Endodermal cell (in vitro differentiated cells): ENCODE measurements at regions not wholly inside any gene's neighbourhood (a gene's known extent, or its start where the extent isn't known, plus 50 kb on each side); places are given as distances from the start of the nearest gene placed in this dataset.

Source experiments
- DNase-seq: peaks from one replicate; pipeline ENCODE4 v3.0.0-alpha.2; 2017
- H3K27ac ChIP-seq: 2 replicates; pipeline ENCODE4 v1.5.1; 2013; ENCODE audit warnings: mild to moderate bottlenecking, low read depth, low read length, moderate library complexity
- H3K27me3 ChIP-seq: 2 replicates; pipeline ENCODE4 v1.6.1; 2013; ENCODE audit warnings: mild to moderate bottlenecking, low read length, moderate library complexity; ENCODE audit not compliant: insufficient read depth, control insufficient read depth, poor library complexity, severe bottlenecking
- H3K36me3 ChIP-seq: 2 replicates; pipeline ENCODE4 v1.7.0; 2013; ENCODE audit warnings: mild to moderate bottlenecking, low read length, moderate library complexity; ENCODE audit not compliant: control insufficient read depth, insufficient read depth
- H3K4me1 ChIP-seq: one replicate; pipeline ENCODE4 v1.7.0; 2013; ENCODE audit warnings: low read length; ENCODE audit not compliant: control insufficient read depth, insufficient read depth
- H3K4me3 ChIP-seq: 2 replicates; pipeline ENCODE4 v1.5.1; 2013; ENCODE audit warnings: mild to moderate bottlenecking, low read length, moderate library complexity
- H3K9ac ChIP-seq: 2 replicates; pipeline ENCODE4 v1.6.1; 2013; ENCODE audit warnings: mild to moderate bottlenecking, low read length, moderate library complexity; ENCODE audit not compliant: poor library complexity, severe bottlenecking; ENCODE audit errors: extremely low read depth
- H3K9me3 ChIP-seq: 2 replicates; pipeline ENCODE4 v1.6.1; 2013; ENCODE audit warnings: mild to moderate bottlenecking, low read length, moderate library complexity; ENCODE audit not compliant: control insufficient read depth
- H3K27ac Mint-ChIP-seq: 2 replicates; pipeline ENCODE4 v1.8.0; 2020; ENCODE audit warnings: mixed read lengths
- H3K27me3 Mint-ChIP-seq: 2 replicates; pipeline ENCODE4 v1.8.0; 2021; ENCODE audit warnings: mild to moderate bottlenecking, mixed read lengths; ENCODE audit not compliant: insufficient read depth
- H3K36me3 Mint-ChIP-seq: 2 replicates; pipeline ENCODE4 v1.8.0; 2020; ENCODE audit warnings: low read depth, mixed read lengths
- H3K4me1 Mint-ChIP-seq: 2 replicates; pipeline ENCODE4 v1.8.0; 2020; ENCODE audit warnings: mixed read lengths
- H3K4me3 Mint-ChIP-seq: 2 replicates; pipeline ENCODE4 v1.8.0; 2020; ENCODE audit warnings: mild to moderate bottlenecking, moderate library complexity, mixed read lengths
- H3K9me3 Mint-ChIP-seq: 2 replicates; pipeline ENCODE4 v1.8.0; 2020; ENCODE audit warnings: mild to moderate bottlenecking, mixed read lengths
- CTCF ChIP-seq: fragments of 200-600 bp; sonication (generic); conservative IDR thresholded peaks from 2 replicates; pipeline ENCODE4 v1.5.0; 2021; ENCODE audit warnings: antibody characterized with exemption, mild to moderate bottlenecking
- WGBS, 2 experiments: methylation state at CpG; one replicate each; pipeline versions ENCODE4 v1.1.5 to v1.1.7; 2013; ENCODE audit warnings: missing lambda C conversion rate in 2 of 2, mixed read lengths in 1 of 2; ENCODE audit not compliant: insufficient coverage in 1 of 2, insufficient read length in 1 of 2; 5-methylcytosine and 5-hydroxymethylcytosine counted together

- WGBS, 2 experiments, result 90 to 92% methylated on average over 2 of the region's 2 CpGs
- H3K9ac ChIP-seq, result no peak overlapping the region
- TF ChIP-seq CTCF, result no peak
- H3K9me3 Mint-ChIP-seq, result no peaks in the 10 kb centered on the region
- H3K36me3 ChIP-seq, result no peaks in the 10 kb centered on the region
- H3K4me3 ChIP-seq, result no peak overlapping the region
- no peak overlapping the region for H3K27ac ChIP-seq
- peaks cover 8% of the 10 kb centered on the region for H3K9me3 ChIP-seq
- H3K27ac Mint-ChIP-seq, result no peak overlapping the region
- no peaks in the 10 kb centered on the region for H3K27me3 Mint-ChIP-seq
- H3K36me3 Mint-ChIP-seq, result no peaks in the 10 kb centered on the region
- H3K4me1 ChIP-seq, result no peaks in the 10 kb centered on the region
- DNase-seq, result no peak
- no peaks in the 10 kb centered on the region for H3K27me3 ChIP-seq
- no peak overlapping the region for H3K4me3 Mint-ChIP-seq
- H3K4me1 Mint-ChIP-seq, result peaks cover 7% of the 10 kb centered on the region
These were observed 334.8 kb upstream of the OBI1 start for GRCh38 chr13:78993792-78994191.

GRCh38 chr13:78981913-78982312 lies 323.0 kb upstream of the OBI1 start:
- no peak overlapping the region for H3K27ac Mint-ChIP-seq
- no peaks in the 10 kb centered on the region for H3K4me1 Mint-ChIP-seq
- H3K9me3 Mint-ChIP-seq, result no peaks in the 10 kb centered on the region
- WGBS, 2 experiments, result 89 to 90% methylated on average over 4 of the region's 4 CpGs
- H3K36me3 Mint-ChIP-seq, result no peaks in the 10 kb centered on the region
- DNase-seq, result no peak
- no peak overlapping the region for H3K9ac ChIP-seq
- no peaks in the 10 kb centered on the region for H3K36me3 ChIP-seq
- H3K27me3 ChIP-seq, result peaks cover 5% of the 10 kb centered on the region
- H3K9me3 ChIP-seq, result no peaks in the 10 kb centered on the region
- H3K4me3 ChIP-seq, result no peak overlapping the region
- no peak overlapping the region for H3K27ac ChIP-seq
- peaks cover 6% of the 10 kb centered on the region for H3K27me3 Mint-ChIP-seq
- H3K4me3 Mint-ChIP-seq, result no peak overlapping the region
- no peaks in the 10 kb centered on the region for H3K4me1 ChIP-seq
- TF ChIP-seq CTCF, result no peak

- WGBS, 2 experiments, result 92 to 98% methylated on average over 4 to 5 of the region's 5 CpGs
- no peak for TF ChIP-seq CTCF
- Histone ChIP-seq H3K9me3 (no peaks in the 10 kb centered on the region), H3K9ac (no peak overlapping the region), H3K36me3 (no peaks in the 10 kb centered on the region), H3K4me3 (no peak overlapping the region), H3K27me3 (peaks cover 5% of the 10 kb centered on the region), H3K4me1 (no peaks in the 10 kb centered on the region), H3K27ac (no peak overlapping the region)
- peaks cover 7% of the 10 kb centered on the region for H3K27me3 Mint-ChIP-seq
- no peaks in the 10 kb centered on the region for H3K4me1 Mint-ChIP-seq
- no peak overlapping the region for H3K4me3 Mint-ChIP-seq
- H3K9me3 Mint-ChIP-seq, result no peaks in the 10 kb centered on the region
- no peaks in the 10 kb centered on the region for H3K36me3 Mint-ChIP-seq
- no peak overlapping the region for H3K27ac Mint-ChIP-seq
- DNase-seq, result no peak
These were observed 320.4 kb upstream of the OBI1 start for GRCh38 chr13:78979349-78979748.
